CD4-positive, alpha-beta T cell treated with Interleukin-4 for 1 hour (primary cell): ENCODE measurements at regions not wholly inside any gene's neighbourhood (a gene's known extent, or its start where the extent isn't known, plus 50 kb on each side); places are given as distances from the start of the nearest gene placed in this dataset.
"Not testable (repeated sequence)": the region's sequence is repeated elsewhere in the genome, so short reads cannot be mapped to it uniquely, and the experiment has no call there.

Source experiments
- DNase-seq, 2 donors: peaks; one replicate each; pipeline ENCODE4 v3.0.0-alpha.2; 2020 to 2022

- no peak for DNase-seq
These were observed 777.9 kb downstream of the TENT5A start for GRCh38 chr6:80974579-80974978.

GRCh38 chr6:80969439-80969838 lies 783.0 kb downstream of the TENT5A start:
- no peak for DNase-seq

GRCh38 chr6:80967609-80968008 lies 784.9 kb downstream of the TENT5A start:
- no peak for DNase-seq

DNA sequence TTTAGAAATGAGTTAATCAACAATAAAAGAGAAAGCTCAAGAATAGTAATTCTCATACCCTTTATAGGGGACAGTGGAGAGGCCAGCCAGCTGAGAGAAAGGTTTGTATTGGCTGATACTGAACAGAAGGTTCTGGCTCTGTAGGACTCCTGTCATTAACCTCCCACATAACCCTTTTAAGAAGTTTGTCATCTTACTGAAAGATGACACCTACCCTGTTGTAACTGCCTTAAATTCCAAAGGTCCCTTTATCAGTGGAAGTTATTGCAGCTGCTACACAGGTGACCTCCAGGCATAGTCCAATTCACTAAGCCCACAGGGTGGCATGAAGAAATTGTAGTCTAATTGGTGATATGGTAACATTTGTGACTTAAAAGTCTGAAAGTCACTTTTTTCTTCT lies 790.1 kb downstream of the TENT5A start:
- no peak for DNase-seq

- no peak for DNase-seq
These were observed 791.3 kb downstream of the TENT5A start for GRCh38 chr6:80961166-80961565.

DNA sequence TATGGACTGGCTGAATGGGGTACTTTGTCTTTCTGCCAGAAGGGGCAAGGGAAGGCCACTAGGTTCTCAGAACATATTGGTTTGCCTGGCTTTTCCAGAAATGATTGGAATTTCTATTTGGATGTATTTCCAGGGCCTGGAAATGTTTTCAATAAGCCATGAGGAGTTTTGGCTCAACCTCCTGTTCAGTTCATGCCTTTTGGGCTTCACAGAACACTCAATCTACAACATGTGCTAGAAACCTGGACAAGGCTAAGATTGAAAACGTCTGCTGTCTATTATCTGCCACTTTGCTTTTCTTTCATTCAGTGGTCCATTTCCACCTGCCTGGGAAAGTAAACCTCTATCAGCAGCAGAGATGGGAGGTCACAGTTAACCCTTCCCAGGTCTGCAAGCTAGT lies 793.4 kb downstream of the TENT5A start:
- no peak for DNase-seq

GRCh38 chr6:80956898-80957297 lies 795.6 kb downstream of the TENT5A start:
- DNase-seq = no peak

GRCh38 chr6:80952479-80952878 lies 800.0 kb downstream of the TENT5A start:
- DNase-seq = not testable (repeated sequence)

DNA sequence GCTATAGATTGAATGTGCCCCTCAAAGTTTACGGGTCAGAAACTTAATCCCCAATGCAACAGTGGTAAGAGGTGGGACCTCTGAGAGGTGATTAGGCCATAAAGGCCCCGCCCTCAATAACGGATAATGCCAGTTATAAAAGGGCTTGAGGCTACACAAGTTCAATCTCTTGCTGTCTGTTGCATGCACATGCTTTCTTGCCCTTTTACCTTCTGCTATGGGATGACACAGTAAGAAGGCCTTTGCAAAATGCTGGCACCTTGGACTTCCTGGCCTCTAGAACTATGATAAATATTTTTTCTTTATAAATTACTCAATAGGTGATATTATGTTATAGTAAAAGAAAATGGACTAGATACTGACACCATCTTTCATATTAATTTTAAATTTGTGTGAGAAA lies 806.1 kb downstream of the TENT5A start:
- DNase-seq = no peak

- no peak for DNase-seq
These were observed 809.6 kb downstream of the TENT5A start for GRCh38 chr6:80942911-80943310.

DNA sequence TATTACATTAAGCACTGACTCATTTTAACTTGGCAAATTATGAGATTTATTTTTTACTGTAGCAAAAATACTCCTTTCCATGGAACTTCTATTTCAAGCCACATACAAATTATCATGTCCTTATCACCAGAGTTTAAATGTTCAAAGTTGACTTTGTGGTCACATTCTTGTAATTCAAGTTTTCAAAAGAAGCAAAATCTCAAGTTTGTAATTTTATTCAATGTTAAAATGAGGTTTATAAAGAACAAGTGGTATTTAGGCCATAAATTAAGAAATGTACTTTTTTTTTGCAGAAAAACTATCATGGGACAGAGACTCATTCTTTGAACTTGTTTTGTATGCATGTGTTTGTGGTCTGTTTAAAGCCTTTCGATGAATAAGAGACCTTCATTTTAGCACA lies 811.5 kb downstream of the TENT5A start:
- DNase-seq = no peak

DNA sequence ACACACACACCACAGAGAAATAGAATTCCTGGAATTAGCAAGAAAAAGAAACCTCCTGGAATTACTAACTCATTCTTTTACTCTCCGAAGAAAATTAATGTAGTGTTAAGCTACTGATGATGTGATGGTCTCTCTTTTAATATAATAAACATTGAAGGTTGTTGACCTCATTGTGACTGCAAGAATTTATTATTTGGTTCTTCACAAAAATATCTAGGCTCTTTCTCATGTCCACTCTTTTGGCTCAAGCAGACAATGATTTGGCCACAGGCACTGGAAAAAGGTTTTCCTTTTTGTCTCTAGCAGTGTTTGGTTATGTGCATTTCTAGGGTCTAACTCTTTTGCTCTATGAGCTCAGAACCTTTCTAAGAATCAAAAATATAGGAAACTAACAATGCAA lies 811.9 kb downstream of the TENT5A start:
- no peak for DNase-seq

DNA sequence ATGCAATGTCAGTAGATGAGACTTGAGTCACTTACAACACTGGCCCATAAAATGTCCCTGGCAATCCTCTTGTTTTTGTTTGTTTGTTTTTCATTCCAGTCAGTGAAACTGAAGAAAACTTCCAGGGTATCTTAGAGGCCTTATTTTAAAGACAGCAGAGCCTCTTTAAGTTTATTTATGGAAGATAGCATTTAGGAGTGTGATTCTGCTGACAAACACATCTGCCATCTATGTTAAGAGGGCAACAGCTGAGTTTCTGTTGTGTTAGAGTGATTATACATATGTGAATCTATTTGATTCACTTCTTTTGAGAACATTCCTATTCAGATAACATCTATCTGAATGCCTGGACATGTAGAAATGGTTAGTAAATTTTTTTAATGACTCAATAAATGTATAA lies 812.6 kb downstream of the TENT5A start:
- no peak for DNase-seq

GRCh38 chr6:80939480-80939879 lies 813.0 kb downstream of the TENT5A start:
- no peak for DNase-seq

GRCh38 chr6:80938131-80938530 lies 814.4 kb downstream of the TENT5A start:
- no peak for DNase-seq

GRCh38 chr6:80932359-80932758 lies 820.1 kb downstream of the TENT5A start:
- no peak for DNase-seq

GRCh38 chr6:80930376-80930775 lies 822.1 kb downstream of the TENT5A start:
- no peak for DNase-seq

- DNase-seq = no peak
These were observed 817.3 kb downstream of the BCKDHB start for GRCh38 chr6:80923816-80924215.

- no peak for DNase-seq
These were observed 816.5 kb downstream of the BCKDHB start for GRCh38 chr6:80922916-80923455.

- no peak for DNase-seq
These were observed 815.5 kb downstream of the BCKDHB start for GRCh38 chr6:80921861-80922460.

DNA sequence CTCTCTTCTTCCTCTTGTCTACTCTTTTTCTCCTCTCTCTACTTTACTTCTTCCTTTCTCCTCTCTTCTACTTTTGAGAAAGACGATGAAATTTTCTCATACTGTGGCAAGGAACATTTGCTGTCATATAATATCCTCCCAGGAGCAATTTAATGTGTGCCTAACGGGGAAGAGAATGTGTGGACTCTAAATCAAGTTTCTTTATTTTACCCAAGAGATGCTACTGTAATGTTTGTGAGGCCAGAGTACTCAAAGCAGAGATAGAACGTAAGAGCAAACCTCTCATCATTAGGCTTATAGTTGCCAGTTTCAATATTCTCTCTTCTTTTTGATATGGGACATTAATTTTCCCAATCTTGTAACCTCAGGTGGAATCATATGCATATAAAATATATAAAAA lies 801.4 kb downstream of the BCKDHB start:
- DNase-seq = no peak

DNA sequence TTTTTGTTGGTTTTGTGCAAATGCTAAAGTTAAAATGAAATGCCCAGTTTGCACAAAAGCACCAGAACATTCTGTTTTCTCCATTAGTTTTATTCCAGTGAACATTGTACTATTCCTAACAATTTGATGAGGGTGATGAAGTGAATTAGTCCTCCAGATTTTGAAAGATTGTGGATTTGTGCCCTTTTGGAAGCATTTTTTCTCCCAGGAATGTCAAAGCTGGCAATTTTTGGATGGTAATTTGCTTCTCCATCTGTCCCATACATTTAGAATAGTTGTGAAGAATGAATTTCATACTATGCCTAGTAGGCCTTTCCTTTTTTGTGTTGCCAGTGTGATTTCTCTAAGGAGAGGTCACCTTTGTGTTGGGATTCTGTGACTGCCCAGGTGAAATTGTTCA lies 797.2 kb downstream of the BCKDHB start:
- no peak for DNase-seq

DNA sequence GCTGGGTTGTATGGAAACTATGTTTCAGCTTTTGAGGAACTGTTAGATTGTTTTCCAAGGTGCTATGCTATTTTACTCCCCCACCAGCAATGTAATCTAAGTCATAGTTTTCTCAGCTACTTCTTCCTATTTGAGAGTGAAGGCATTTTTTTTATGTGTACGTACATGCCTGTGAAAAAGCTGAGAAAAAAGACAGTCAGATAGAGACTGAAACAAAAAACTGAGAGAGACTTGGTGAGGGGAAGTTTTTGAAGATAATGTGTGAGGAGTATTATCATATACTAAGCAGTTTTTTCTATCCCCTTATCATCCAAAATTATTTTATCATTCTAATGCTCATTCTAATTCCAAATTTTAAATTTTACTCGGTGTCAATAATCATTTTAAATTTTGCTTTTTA lies 780.0 kb downstream of the BCKDHB start:
- DNase-seq = no peak

- no peak for DNase-seq
These were observed 766.5 kb downstream of the BCKDHB start for GRCh38 chr6:80872951-80873308.

DNA sequence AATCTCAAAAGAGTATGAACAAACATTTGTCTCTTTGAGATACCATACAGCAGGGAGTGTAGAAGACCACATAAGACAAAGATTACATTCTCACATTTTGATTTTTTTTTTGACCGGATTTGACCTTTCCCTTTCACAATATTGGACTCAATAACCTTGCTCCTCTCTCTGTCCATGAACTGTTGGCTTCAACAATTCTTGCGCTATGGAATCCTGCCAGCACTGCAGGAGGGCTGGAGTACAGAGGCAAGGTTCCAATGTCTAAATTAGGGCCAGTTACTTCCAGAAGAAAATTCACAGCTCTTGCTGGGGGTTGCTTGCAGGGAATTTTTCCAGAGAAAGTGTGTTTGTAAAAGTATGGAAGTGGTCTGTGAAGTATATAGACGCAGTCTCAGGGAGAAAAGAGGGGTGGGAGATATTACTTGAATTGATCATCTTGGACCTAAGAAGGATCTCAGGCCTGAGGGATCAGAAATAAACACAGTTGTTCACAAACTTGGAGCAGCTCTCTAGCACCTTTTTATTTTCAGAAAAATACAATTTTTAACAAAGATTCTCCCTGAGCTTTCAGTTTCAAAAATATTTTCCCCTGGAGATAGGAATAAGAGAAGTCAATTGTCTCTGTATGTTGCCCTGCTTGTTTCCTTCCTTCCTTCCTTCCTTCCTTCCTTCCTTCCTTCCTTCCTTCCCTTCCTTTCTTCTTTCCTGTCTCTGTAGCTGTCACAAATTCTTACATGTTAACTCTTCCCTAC lies 765.9 kb downstream of the BCKDHB start:
- no peak for DNase-seq
